ENCODE measurements at regions not wholly inside any gene's neighbourhood (a gene's known extent, or its start where the extent isn't known, plus 50 kb on each side); places are given as distances from the start of the nearest gene placed in this dataset.

DNA sequence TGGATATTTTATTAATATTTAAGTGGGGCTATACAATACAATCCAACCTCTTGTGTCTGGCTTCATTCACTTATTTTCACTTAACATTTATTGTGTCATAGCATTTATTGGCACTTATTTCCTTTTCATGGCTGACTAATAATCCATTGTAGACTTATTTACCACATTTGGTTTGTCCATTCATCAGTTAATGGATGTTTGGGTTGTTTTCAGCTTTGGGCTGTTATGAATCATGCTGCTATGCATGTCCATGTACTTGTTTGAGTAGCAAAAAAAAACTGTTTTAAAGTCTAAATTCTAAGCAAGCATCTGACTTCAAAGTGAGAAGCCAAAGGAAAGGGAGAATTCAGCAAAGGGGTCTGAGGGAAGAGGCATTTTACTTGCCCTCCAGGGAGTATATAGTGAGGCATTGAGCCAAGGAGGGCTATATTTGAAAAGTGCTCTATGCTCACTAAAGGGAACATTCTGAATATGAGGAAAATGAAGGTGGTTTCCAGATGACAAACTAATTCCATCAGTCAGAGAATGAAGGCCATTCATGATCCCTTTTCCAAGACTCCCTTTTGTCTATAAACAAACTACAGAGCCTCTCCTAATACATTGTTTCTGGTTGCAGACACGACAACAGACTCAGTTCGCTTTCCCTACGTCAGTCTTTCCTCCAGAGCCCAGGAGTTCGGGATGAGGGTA, 532.8 kb upstream of the KLF4 start:
- H3K4me3 ChIP-seq (ENCODE audit: low read depth, low read length) = no peak overlapping the region
- no peaks in the 10 kb centered on the region for H3K9me3 ChIP-seq (ENCODE audit: control insufficient read depth, insufficient read depth, low read length)
- no peaks in the 10 kb centered on the region for H3K36me3 ChIP-seq (ENCODE audit: control insufficient read depth, insufficient read depth, low read length)
- H3K4me1 ChIP-seq (ENCODE audit: control insufficient read depth, insufficient read depth, low read length) = no peaks in the 10 kb centered on the region
- no peaks in the 10 kb centered on the region for H3K27me3 ChIP-seq (ENCODE audit: control insufficient read depth, insufficient read depth, low read length)
- no peak for DNase-seq (ENCODE audit: low read depth in 4 of 6, low spot score in 6 of 6)
- H3K27ac ChIP-seq (ENCODE audit: low read depth, low read length) = no peak overlapping the region
- no CpG with 5 or more reads among the region's 4 CpGs for WGBS (ENCODE audit: insufficient coverage)

DNA sequence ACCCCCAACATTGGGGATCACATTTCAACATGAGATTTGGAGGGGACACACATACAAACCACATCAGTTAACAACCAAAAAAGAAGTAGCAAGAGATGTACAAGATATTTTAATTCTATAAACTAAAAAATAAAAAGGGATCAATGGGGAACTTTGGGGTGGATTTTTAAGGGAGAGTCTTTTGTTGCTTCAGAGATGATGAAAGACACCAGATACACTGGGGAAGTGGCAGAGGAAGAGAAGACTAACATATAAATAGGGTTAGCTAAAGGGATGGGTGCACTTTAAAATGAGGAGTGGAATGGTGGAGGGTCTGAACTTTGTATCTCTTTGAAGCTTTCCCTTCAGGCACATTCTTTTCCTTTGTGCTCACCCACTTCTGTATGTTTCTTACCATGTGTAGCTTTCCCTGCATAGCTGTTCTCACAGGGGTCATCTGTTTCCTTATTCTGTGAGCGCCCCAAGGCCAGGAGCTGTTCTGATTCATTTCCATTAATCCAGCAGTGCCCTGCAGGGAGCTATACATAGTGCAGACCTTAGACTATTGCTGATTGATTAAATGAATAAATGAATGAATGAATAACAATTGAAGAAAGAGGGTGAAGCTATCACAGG, 531.6 kb upstream of the KLF4 start:
- WGBS (ENCODE audit: insufficient coverage) = no CpG with 5 or more reads among the region's 1 CpG
- H3K4me1 ChIP-seq (ENCODE audit: control insufficient read depth, insufficient read depth, low read length) = no peaks in the 10 kb centered on the region
- H3K27ac ChIP-seq (ENCODE audit: low read depth, low read length) = no peak overlapping the region
- H3K27me3 ChIP-seq (ENCODE audit: control insufficient read depth, insufficient read depth, low read length) = no peaks in the 10 kb centered on the region
- H3K36me3 ChIP-seq (ENCODE audit: control insufficient read depth, insufficient read depth, low read length) = no peaks in the 10 kb centered on the region
- no peaks in the 10 kb centered on the region for H3K9me3 ChIP-seq (ENCODE audit: control insufficient read depth, insufficient read depth, low read length)
- no peak for DNase-seq (ENCODE audit: low read depth in 4 of 6, low spot score in 6 of 6)
- H3K4me3 ChIP-seq (ENCODE audit: low read depth, low read length) = no peak overlapping the region

DNA sequence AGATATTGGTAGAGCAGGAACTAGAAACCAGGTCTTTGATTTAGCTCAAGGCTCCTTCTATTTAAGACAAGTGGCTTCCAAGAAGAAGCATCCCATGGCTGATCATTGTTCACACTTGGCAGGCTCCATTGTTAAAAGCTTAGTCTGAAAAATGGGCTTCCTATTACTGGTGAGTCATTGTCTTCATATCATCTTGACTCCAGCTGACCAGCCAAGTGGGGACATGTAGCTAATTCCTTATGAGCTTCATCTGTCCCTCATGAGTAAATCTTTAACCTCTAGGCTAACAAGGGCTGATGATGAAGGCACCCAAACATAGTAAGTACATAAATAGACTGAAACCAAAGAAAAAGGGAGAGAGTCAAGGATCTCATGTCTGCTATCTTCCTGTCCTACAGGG, 530.3 kb upstream of the KLF4 start:
- no peak overlapping the region for H3K4me3 ChIP-seq (ENCODE audit: low read depth, low read length)
- DNase-seq (ENCODE audit: low read depth in 4 of 6, low spot score in 6 of 6) = no peak
- H3K9me3 ChIP-seq (ENCODE audit: control insufficient read depth, insufficient read depth, low read length) = no peaks in the 10 kb centered on the region
- no peaks in the 10 kb centered on the region for H3K4me1 ChIP-seq (ENCODE audit: control insufficient read depth, insufficient read depth, low read length)
- no peaks in the 10 kb centered on the region for H3K27me3 ChIP-seq (ENCODE audit: control insufficient read depth, insufficient read depth, low read length)
- no peaks in the 10 kb centered on the region for H3K36me3 ChIP-seq (ENCODE audit: control insufficient read depth, insufficient read depth, low read length)
- no peak overlapping the region for H3K27ac ChIP-seq (ENCODE audit: low read depth, low read length)

DNA sequence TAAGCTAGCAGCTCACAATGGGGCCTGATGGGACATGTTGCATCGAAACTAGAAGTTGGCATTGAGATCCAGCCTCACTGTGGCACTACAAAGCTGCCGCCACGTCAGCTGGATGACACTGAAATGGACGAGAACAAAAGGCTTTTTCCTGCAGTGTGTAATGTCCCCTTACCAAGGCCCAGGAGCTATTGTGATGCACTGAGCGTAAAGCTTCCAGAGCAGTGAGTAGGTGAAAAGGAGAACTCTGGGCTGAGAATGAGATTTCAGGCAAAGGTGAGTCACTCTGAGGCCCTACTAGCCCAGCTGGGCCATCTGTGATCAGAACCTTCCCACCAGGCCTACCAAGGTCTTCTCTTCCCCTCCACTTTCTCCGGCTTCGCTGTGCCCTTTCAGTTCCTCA, 528.1 kb upstream of the KLF4 start:
- Histone ChIP-seq H3K9me3 (ENCODE audit: control insufficient read depth, insufficient read depth, low read length) (no peaks in the 10 kb centered on the region), H3K27ac (ENCODE audit: low read depth, low read length) (no peak overlapping the region), H3K36me3 (ENCODE audit: control insufficient read depth, insufficient read depth, low read length) (no peaks in the 10 kb centered on the region), H3K27me3 (ENCODE audit: control insufficient read depth, insufficient read depth, low read length) (no peaks in the 10 kb centered on the region), H3K4me3 (ENCODE audit: low read depth, low read length) (no peak overlapping the region), H3K4me1 (ENCODE audit: control insufficient read depth, insufficient read depth, low read length) (no peaks in the 10 kb centered on the region)
- DNase-seq (ENCODE audit: low read depth in 4 of 6, low spot score in 6 of 6) = no peak
- WGBS (ENCODE audit: insufficient coverage) = 71% methylated on average over 6 of the region's 7 CpGs

DNA sequence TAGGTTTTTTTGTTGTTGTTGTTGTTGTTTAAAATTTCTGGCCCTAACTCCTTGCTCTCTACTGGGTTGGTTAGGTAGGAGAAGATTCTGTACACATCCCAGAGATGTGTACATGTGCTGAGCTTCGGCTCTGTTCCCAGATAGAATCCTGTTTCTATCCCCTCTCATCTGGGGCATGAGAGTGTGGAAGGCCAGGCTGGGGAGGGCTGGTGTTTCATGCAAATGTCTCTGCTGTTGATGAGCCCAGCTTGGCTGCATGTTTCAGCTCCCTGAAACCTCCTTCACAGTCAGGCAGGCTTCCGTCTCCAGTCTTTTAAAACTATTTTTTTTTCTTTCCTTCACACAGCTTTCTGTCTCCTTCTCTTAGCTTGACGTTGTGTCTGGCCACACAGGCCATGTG, 526.9 kb upstream of the KLF4 start:
- H3K9me3 ChIP-seq (ENCODE audit: control insufficient read depth, insufficient read depth, low read length) = no peaks in the 10 kb centered on the region

DNA sequence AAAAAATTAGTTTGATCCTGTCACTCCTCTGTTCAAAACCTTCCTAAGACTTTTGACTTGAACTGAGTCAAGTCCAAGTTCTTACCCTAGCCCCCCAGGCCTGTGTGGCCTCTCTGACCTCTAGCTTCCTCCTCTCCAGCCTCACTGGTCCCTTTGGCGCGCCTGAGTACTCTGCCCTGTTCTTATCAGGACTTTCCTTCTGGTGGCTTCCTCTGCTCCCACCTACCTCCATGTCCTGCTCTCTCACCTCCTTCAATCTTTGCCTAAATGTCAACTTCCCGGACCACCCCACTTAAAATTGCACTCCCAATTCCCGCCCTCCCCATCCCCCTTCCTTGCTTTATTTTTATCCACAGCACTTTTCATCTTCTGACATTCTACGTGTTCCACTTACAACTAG, 526.1 kb upstream of the KLF4 start:
- 100% methylated on average over 4 of the region's 5 CpGs for WGBS (ENCODE audit: insufficient coverage)
- Histone ChIP-seq H3K9me3 (ENCODE audit: control insufficient read depth, insufficient read depth, low read length) (no peaks in the 10 kb centered on the region), H3K4me1 (ENCODE audit: control insufficient read depth, insufficient read depth, low read length) (no peaks in the 10 kb centered on the region), H3K4me3 (ENCODE audit: low read depth, low read length) (no peak overlapping the region), H3K36me3 (ENCODE audit: control insufficient read depth, insufficient read depth, low read length) (no peaks in the 10 kb centered on the region), H3K27me3 (ENCODE audit: control insufficient read depth, insufficient read depth, low read length) (no peaks in the 10 kb centered on the region), H3K27ac (ENCODE audit: low read depth, low read length) (no peak overlapping the region)
- no peak for DNase-seq (ENCODE audit: low read depth in 4 of 6, low spot score in 6 of 6)

More for the DNA sequence above, 526.9 kb upstream of the KLF4 start:
- Histone ChIP-seq H3K4me1 (ENCODE audit: control insufficient read depth, insufficient read depth, low read length) (no peaks in the 10 kb centered on the region), H3K27me3 (ENCODE audit: control insufficient read depth, insufficient read depth, low read length) (no peaks in the 10 kb centered on the region), H3K4me3 (ENCODE audit: low read depth, low read length) (no peak overlapping the region), H3K36me3 (ENCODE audit: control insufficient read depth, insufficient read depth, low read length) (no peaks in the 10 kb centered on the region), H3K27ac (ENCODE audit: low read depth, low read length) (no peak overlapping the region)
- peak in 1 of 6 donors; percentile 4 for DNase-seq (ENCODE audit: low read depth in 4 of 6, low spot score in 6 of 6)
- WGBS (ENCODE audit: insufficient coverage) = 62% methylated on average over 2 of the region's 3 CpGs

DNA sequence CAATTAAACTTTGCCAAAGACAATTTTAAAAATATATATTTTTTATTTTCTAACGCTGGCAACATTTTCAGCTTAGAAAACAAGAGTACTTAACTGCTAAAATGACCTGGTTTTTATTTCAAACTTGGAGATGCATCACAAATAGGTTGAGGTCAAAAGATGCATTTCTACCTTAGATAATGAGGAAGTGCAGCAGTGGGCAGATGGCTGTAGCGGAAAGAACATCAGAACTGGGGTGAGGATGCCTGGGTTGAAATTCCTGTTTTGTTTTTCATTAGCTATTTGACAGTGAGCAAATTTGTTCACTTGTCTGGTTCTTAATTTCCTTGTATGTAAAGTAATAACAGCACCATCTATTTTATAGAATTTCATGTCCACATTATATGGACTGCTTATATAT, 524.8 kb upstream of the KLF4 start:
- no peak for DNase-seq (ENCODE audit: low read depth in 4 of 6, low spot score in 6 of 6)
- WGBS (ENCODE audit: insufficient coverage) = no CpG with 5 or more reads among the region's 2 CpGs

DNA sequence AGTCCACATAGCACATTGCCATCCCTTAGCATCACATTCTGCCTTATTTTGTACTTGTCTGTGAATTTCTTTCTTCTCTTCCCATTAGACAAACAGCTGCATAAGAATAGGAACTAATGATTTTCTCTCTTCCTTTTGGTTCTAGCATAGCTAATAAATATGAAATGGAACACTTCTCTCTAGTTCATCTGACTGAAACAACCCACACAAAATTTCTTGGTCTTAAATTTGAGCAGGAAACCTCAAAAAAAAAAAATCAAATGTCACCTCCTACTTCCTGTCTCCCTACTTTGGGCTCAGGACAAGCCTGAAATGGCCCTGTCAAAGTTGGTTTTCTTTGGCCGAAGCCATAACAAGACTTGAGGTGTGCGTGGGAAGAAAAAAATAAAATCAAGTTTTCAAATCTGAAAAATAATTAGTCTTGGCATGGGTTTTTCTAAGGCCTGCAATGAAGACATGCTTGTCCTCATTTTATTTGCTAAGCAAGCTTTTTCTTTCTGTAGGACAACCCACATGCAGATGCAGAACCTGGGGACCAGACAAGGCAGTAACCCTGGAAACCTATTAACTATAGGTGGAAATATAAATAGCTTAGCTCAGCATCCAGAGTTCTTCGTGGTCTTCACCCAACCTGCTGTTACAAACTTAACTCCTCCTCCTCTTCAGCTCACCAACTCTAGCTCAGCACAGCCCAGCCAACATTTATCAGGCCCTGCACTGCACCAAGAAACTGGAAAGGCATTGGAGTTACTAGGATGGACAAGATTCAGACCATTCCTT, 523.5 kb upstream of the KLF4 start:
- no peak overlapping the region for H3K27ac ChIP-seq (ENCODE audit: low read depth, low read length)
- no peaks in the 10 kb centered on the region for H3K4me1 ChIP-seq (ENCODE audit: control insufficient read depth, insufficient read depth, low read length)
- 100% methylated on average over 1 of the region's 3 CpGs for whole genome bisulfite sequencing (ENCODE audit: insufficient coverage)
- H3K4me3 ChIP-seq (ENCODE audit: low read depth, low read length) = no peak overlapping the region
- H3K9me3 ChIP-seq (ENCODE audit: control insufficient read depth, insufficient read depth, low read length) = no peaks in the 10 kb centered on the region
- no peaks in the 10 kb centered on the region for H3K27me3 ChIP-seq (ENCODE audit: control insufficient read depth, insufficient read depth, low read length)
- H3K36me3 ChIP-seq (ENCODE audit: control insufficient read depth, insufficient read depth, low read length) = no peaks in the 10 kb centered on the region
- DNase-seq (ENCODE audit: low read depth in 4 of 6, low spot score in 6 of 6) = no peak

More for the DNA sequence above, 524.8 kb upstream of the KLF4 start:
- Histone ChIP-seq H3K27me3 (ENCODE audit: control insufficient read depth, insufficient read depth, low read length) (no peaks in the 10 kb centered on the region), H3K9me3 (ENCODE audit: control insufficient read depth, insufficient read depth, low read length) (no peaks in the 10 kb centered on the region), H3K36me3 (ENCODE audit: control insufficient read depth, insufficient read depth, low read length) (no peaks in the 10 kb centered on the region), H3K27ac (ENCODE audit: low read depth, low read length) (no peak overlapping the region), H3K4me3 (ENCODE audit: low read depth, low read length) (no peak overlapping the region), H3K4me1 (ENCODE audit: control insufficient read depth, insufficient read depth, low read length) (no peaks in the 10 kb centered on the region)

DNA sequence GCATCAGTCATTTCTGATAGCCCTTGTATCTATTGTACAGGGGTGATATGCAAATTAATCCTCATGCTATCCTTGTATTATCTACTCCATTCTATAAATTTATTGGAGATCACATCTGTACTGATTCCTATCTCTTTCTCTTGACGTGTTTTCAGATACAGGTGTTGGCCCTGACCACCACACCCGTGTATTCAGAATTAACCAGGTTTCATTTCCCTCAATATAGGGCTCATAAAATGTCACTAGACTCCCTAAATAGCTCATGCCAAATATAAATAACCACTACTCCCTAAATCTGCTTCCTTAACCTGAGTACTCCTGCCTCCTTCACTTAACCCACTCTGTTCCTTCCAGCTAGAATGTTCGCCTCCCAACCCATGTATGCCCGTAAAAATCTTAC, 522.8 kb upstream of the KLF4 start:
- no peak for DNase-seq (ENCODE audit: low read depth in 4 of 6, low spot score in 6 of 6)
- H3K27me3 ChIP-seq (ENCODE audit: control insufficient read depth, insufficient read depth, low read length) = no peaks in the 10 kb centered on the region
- WGBS (ENCODE audit: insufficient coverage) = 93% methylated on average over 4 of the region's 4 CpGs
- no peaks in the 10 kb centered on the region for H3K9me3 ChIP-seq (ENCODE audit: control insufficient read depth, insufficient read depth, low read length)
- no peaks in the 10 kb centered on the region for H3K4me1 ChIP-seq (ENCODE audit: control insufficient read depth, insufficient read depth, low read length)
- no peak overlapping the region for H3K4me3 ChIP-seq (ENCODE audit: low read depth, low read length)
- H3K27ac ChIP-seq (ENCODE audit: low read depth, low read length) = no peak overlapping the region
- no peaks in the 10 kb centered on the region for H3K36me3 ChIP-seq (ENCODE audit: control insufficient read depth, insufficient read depth, low read length)

DNA sequence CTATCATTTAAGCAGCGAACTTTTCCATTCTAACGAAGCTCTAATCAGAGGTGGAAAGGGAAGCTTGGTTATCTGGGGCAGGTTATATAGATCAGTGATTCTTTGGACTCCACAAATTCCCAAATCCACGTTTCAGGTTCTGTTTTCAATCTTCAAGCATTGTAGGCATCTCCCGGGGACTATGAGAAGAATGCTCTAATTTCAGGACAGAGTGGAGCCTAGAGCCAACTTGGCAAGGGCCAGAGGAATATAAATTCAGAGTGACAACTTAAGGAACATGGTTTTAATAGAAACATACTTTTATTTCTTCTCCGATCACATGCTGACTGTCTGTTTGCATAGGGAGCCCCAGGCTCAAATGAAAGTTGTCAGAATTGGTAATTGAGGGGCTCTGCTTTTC, 514.0 kb upstream of the KLF4 start:
- DNase-seq (ENCODE audit: low read depth in 4 of 6, low spot score in 6 of 6) = peak in 1 of 6 donors; percentile 17
- Histone ChIP-seq H3K4me1 (ENCODE audit: control insufficient read depth, insufficient read depth, low read length) (no peaks in the 10 kb centered on the region), H3K27ac (ENCODE audit: low read depth, low read length) (no peak overlapping the region), H3K4me3 (ENCODE audit: low read depth, low read length) (no peak overlapping the region), H3K36me3 (ENCODE audit: control insufficient read depth, insufficient read depth, low read length) (no peaks in the 10 kb centered on the region), H3K9me3 (ENCODE audit: control insufficient read depth, insufficient read depth, low read length) (no peaks in the 10 kb centered on the region), H3K27me3 (ENCODE audit: control insufficient read depth, insufficient read depth, low read length) (no peaks in the 10 kb centered on the region)
- WGBS (ENCODE audit: insufficient coverage) = 80% methylated on average over 1 of the region's 5 CpGs
